ENCODE measurements at regions not wholly inside any gene's neighbourhood (a gene's known extent, or its start where the extent isn't known, plus 50 kb on each side); places are given as distances from the start of the nearest gene placed in this dataset.

- TF ChIP-seq EZH2phosphoT487 (IDR thresholded peaks at IDR 0.05; ENCODE audit: low read depth): no peak
- no peak for TF ChIP-seq CTCF (IDR thresholded peaks at IDR 0.05; ENCODE audit: low read depth, low read length)
Measured at GRCh38 chr11:71164621-71165020, 87.8 kb downstream of the SHANK2 start.

Data from OCI-LY3 (cell line).